ENCODE measurements at regions not wholly inside any gene's neighbourhood (a gene's known extent, or its start where the extent isn't known, plus 50 kb on each side); places are given as distances from the start of the nearest gene placed in this dataset.
"Not testable (repeated sequence)": the region's sequence is repeated elsewhere in the genome, so short reads cannot be mapped to it uniquely, and the experiment has no call there.

DNA sequence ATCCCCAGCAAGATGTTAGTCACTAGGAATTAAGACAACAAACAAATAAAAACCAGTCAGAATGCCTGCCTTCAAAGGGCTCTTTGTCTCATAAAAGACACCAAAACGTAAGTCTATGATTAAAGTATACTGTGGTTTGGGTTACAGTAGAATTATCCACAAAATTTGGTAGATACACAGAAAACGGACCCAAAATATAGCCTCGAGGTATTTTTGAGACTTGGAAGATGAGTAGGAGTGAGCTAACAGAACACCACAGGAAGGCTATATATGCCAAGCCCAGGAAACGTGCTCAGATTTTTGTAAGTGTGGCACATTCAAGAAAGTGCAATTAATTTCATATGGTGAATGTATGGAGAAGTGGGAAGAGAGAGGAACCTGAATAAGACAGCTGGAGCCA, 831.4 kb downstream of the CDH11 start:
- Histone ChIP-seq H3K4me2 (ENCODE audit: low read length) (no peak overlapping the region), H3K9ac (ENCODE audit: low read depth, low read length) (no peak overlapping the region), H3K9me3 (replicated peaks; ENCODE audit: low read length) (no peaks in the 10 kb centered on the region), H3K4me1 (ENCODE audit: control insufficient read depth, insufficient read depth, low read length) (no peaks in the 10 kb centered on the region), H3K36me3 (ENCODE audit: insufficient read depth, low read length) (no peaks in the 10 kb centered on the region), H3K4me3 (ENCODE audit: low read length) (no peak overlapping the region), H3K27me3 (ENCODE audit: control insufficient read depth, insufficient read depth, low read length) (no peaks in the 10 kb centered on the region)

GRCh38 chr16:64287655-64288528, 834.0 kb downstream of the CDH11 start:
- no peaks in the 10 kb centered on the region for H3K9me3 ChIP-seq (replicated peaks; ENCODE audit: low read length)
- no peaks in the 10 kb centered on the region for H3K36me3 ChIP-seq (ENCODE audit: insufficient read depth, low read length)
- no peak overlapping the region for H3K4me3 ChIP-seq (ENCODE audit: low read length)
- no peak overlapping the region for H3K4me2 ChIP-seq (ENCODE audit: low read length)
- H3K27me3 ChIP-seq (ENCODE audit: control insufficient read depth, insufficient read depth, low read length) = no peaks in the 10 kb centered on the region
- no peaks in the 10 kb centered on the region for H3K4me1 ChIP-seq (ENCODE audit: control insufficient read depth, insufficient read depth, low read length)
- H3K9ac ChIP-seq (ENCODE audit: low read depth, low read length) = no peak overlapping the region

DNA sequence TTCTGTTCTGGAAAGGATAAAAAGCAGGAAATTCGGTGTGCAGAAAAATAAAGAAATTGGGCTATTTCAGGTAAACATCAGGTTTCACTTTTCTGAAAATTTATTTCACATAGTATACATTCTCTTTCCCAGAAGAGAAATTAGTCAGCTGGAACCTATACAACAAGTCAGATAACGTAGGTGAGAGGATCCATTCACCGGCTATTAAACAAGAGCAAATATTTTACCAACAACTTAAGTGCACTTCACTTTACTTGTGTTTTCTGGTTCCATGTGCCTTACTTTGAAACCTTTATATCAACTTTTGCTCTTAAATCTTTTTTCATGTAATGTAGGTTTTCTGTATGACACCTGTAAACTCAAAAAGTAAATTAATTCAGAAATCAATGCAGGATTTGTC, 839.7 kb downstream of the CDH11 start:
- H3K27me3 ChIP-seq (ENCODE audit: control insufficient read depth, insufficient read depth, low read length) = no peaks in the 10 kb centered on the region
- H3K4me1 ChIP-seq (ENCODE audit: control insufficient read depth, insufficient read depth, low read length) = peaks cover 2% of the 10 kb centered on the region
- no peak overlapping the region for H3K4me3 ChIP-seq (ENCODE audit: low read length)
- H3K4me2 ChIP-seq (ENCODE audit: low read length) = no peak overlapping the region
- H3K9ac ChIP-seq (ENCODE audit: low read depth, low read length) = no peak overlapping the region
- H3K36me3 ChIP-seq (ENCODE audit: insufficient read depth, low read length) = no peaks in the 10 kb centered on the region
- H3K9me3 ChIP-seq (replicated peaks; ENCODE audit: low read length) = no peaks in the 10 kb centered on the region

- no peaks in the 10 kb centered on the region for H3K36me3 ChIP-seq (ENCODE audit: insufficient read depth, low read length)
- peaks cover 2% of the 10 kb centered on the region for H3K4me1 ChIP-seq (ENCODE audit: control insufficient read depth, insufficient read depth, low read length)
- no peak overlapping the region for H3K4me3 ChIP-seq (ENCODE audit: low read length)
- no peaks in the 10 kb centered on the region for H3K9me3 ChIP-seq (replicated peaks; ENCODE audit: low read length)
- H3K27me3 ChIP-seq (ENCODE audit: control insufficient read depth, insufficient read depth, low read length) = no peaks in the 10 kb centered on the region
- H3K4me2 ChIP-seq (ENCODE audit: low read length) = no peak overlapping the region
- H3K9ac ChIP-seq (ENCODE audit: low read depth, low read length) = no peak overlapping the region
These were observed 841.5 kb downstream of the CDH11 start for GRCh38 chr16:64280317-64280716.

GRCh38 chr16:64278196-64278595, 843.7 kb downstream of the CDH11 start:
- no peaks in the 10 kb centered on the region for H3K36me3 ChIP-seq (ENCODE audit: insufficient read depth, low read length)
- H3K27me3 ChIP-seq (ENCODE audit: control insufficient read depth, insufficient read depth, low read length) = no peaks in the 10 kb centered on the region
- H3K4me3 ChIP-seq (ENCODE audit: low read length) = no peak overlapping the region
- peaks cover 2% of the 10 kb centered on the region for H3K4me1 ChIP-seq (ENCODE audit: control insufficient read depth, insufficient read depth, low read length)
- no peaks in the 10 kb centered on the region for H3K9me3 ChIP-seq (replicated peaks; ENCODE audit: low read length)
- H3K9ac ChIP-seq (ENCODE audit: low read depth, low read length) = no peak overlapping the region
- H3K4me2 ChIP-seq (ENCODE audit: low read length) = no peak overlapping the region

DNA sequence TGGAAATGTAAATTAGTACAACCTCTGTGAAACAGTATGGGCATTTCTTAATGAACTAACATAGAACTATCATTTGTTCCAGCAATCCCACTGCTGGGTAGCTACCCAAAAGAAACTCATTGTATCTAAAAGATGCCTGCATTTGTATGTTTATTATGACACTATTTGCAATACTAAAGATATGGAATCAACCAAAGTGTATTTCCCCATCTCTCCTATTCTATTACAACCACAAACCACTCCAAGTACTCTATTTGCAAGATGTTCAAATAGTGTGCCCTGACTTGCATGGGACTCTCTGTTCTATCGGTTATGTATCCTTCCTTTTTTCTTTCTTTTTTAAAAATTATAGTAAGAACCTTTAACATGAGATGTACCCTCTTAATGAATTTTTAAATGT, 845.2 kb downstream of the CDH11 start:
- H3K27me3 ChIP-seq (ENCODE audit: control insufficient read depth, insufficient read depth, low read length) = no peaks in the 10 kb centered on the region
- H3K9ac ChIP-seq (ENCODE audit: low read depth, low read length) = no peak overlapping the region
- H3K4me2 ChIP-seq (ENCODE audit: low read length) = no peak overlapping the region
- peaks cover 2% of the 10 kb centered on the region for H3K4me1 ChIP-seq (ENCODE audit: control insufficient read depth, insufficient read depth, low read length)
- H3K9me3 ChIP-seq (replicated peaks; ENCODE audit: low read length) = no peaks in the 10 kb centered on the region
- H3K36me3 ChIP-seq (ENCODE audit: insufficient read depth, low read length) = no peaks in the 10 kb centered on the region
- H3K4me3 ChIP-seq (ENCODE audit: low read length) = no peak overlapping the region

- no peaks in the 10 kb centered on the region for H3K27me3 ChIP-seq (ENCODE audit: control insufficient read depth, insufficient read depth, low read length)
- no peak overlapping the region for H3K4me2 ChIP-seq (ENCODE audit: low read length)
These were observed 849.8 kb downstream of the CDH11 start for GRCh38 chr16:64272028-64272427.

GRCh38 chr16:64269756-64270155, 852.1 kb downstream of the CDH11 start:
- Histone ChIP-seq H3K4me1 (ENCODE audit: control insufficient read depth, insufficient read depth, low read length) (no peaks in the 10 kb centered on the region), H3K36me3 (ENCODE audit: insufficient read depth, low read length) (no peaks in the 10 kb centered on the region), H3K27me3 (ENCODE audit: control insufficient read depth, insufficient read depth, low read length) (no peaks in the 10 kb centered on the region), H3K9me3 (replicated peaks; ENCODE audit: low read length) (no peaks in the 10 kb centered on the region), H3K9ac (ENCODE audit: low read depth, low read length) (no peak overlapping the region), H3K4me2 (ENCODE audit: low read length) (no peak overlapping the region), H3K4me3 (ENCODE audit: low read length) (no peak overlapping the region)

More at GRCh38 chr16:64272028-64272427, 849.8 kb downstream of the CDH11 start:
- Histone ChIP-seq H3K4me1 (ENCODE audit: control insufficient read depth, insufficient read depth, low read length) (no peaks in the 10 kb centered on the region), H3K9me3 (replicated peaks; ENCODE audit: low read length) (no peaks in the 10 kb centered on the region), H3K4me3 (ENCODE audit: low read length) (no peak overlapping the region), H3K36me3 (ENCODE audit: insufficient read depth, low read length) (no peaks in the 10 kb centered on the region), H3K9ac (ENCODE audit: low read depth, low read length) (no peak overlapping the region)

GRCh38 chr16:64265756-64266155, 856.1 kb downstream of the CDH11 start:
- Histone ChIP-seq H3K9ac (ENCODE audit: low read depth, low read length) (no peak overlapping the region), H3K4me2 (ENCODE audit: low read length) (no peak overlapping the region), H3K36me3 (ENCODE audit: insufficient read depth, low read length) (no peaks in the 10 kb centered on the region), H3K27me3 (ENCODE audit: control insufficient read depth, insufficient read depth, low read length) (no peaks in the 10 kb centered on the region), H3K9me3 (replicated peaks; ENCODE audit: low read length) (no peaks in the 10 kb centered on the region), H3K4me3 (ENCODE audit: low read length) (no peak overlapping the region), H3K4me1 (ENCODE audit: control insufficient read depth, insufficient read depth, low read length) (no peaks in the 10 kb centered on the region)

DNA sequence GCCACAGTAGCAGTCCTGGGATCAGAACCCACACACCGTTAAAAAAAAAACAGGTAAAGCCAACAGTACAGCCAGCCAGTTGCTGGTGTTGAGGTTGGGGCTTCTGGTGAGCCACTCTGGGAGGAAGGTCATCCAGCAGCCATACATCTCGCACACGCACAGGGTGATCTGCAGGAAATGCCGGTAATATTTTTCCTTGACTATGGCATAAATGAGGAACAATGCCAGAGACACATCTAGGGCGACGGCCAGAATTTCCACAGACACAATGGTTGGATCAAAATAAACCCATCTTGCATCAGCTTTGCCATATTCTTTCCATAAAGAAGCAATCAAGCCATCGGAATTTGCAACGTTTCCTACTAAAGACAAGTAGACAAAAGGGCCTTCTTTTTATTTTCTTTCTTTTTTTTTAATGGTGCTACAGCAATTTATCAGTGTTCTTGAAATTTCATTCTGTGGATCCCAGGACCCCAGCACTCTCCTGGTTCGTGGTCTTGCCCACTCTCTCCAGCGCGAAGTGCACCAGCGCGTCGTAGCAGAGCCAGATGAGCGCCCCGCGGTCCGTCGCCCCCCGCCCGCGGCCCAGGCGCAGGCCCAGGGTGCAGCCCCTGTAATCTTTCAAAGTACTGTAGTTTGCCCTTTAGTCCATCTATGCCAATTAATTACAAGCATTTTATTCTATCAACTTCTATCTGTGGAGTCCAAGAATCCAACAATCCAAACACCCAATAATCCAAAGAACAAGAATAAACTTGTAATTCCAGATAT, 861.0 kb downstream of the CDH11 start:
- not testable (repeated sequence) for H3K4me1 ChIP-seq (ENCODE audit: control insufficient read depth, insufficient read depth, low read length); H3K4me2 ChIP-seq (ENCODE audit: low read length); H3K36me3 ChIP-seq (ENCODE audit: insufficient read depth, low read length); H3K27me3 ChIP-seq (ENCODE audit: control insufficient read depth, insufficient read depth, low read length); H3K9ac ChIP-seq (ENCODE audit: low read depth, low read length); H3K4me3 ChIP-seq (ENCODE audit: low read length); H3K9me3 ChIP-seq (replicated peaks; ENCODE audit: low read length)

DNA sequence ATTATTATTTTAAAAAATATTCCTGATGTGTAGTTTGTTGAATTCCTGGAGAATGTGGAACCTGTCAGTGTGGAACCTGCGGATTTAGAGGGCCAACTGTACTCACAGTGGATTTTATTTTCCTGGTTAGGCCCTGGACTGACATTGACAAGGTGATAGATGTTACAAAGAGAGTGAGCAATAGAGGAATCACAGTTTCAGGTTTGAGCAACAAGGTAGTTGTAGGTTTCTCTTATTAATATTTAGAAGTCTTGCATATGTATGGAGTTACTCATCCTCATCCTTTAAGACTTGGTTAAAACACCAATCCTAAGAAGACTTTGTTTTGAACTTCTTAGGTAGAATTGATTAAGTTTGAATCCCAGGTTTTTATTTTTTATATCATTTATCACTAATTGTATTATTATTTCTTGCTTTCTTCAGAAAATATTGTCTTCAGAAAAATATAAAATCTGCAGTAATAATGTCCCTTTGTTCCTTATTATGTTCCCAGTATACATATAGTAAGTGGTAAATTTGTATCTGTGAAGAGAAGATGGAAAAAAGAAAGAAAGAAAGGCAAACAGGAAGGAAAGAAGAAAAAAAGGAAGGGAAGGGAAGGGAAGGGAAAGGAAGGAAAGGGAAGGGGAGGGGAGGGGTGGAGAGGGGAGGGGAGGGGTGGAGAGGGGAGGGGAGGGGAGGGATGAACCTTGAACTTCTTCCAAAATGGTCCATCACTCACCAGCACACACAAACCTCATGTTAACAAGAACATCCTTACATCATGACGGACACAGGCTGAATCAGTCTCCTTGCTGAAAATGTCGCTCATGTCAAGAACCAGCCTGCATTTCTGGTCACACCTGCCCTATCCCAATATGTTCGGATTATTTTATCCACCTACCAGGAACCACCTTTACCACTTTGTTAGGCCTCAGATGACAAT, 867.2 kb downstream of the CDH11 start:
- no peak overlapping the region for H3K4me2 ChIP-seq (ENCODE audit: low read length)
- H3K9ac ChIP-seq (ENCODE audit: low read depth, low read length) = no peak overlapping the region
- peaks cover 11% of the 10 kb centered on the region for H3K4me1 ChIP-seq (ENCODE audit: control insufficient read depth, insufficient read depth, low read length)
- H3K9me3 ChIP-seq (replicated peaks; ENCODE audit: low read length) = no peaks in the 10 kb centered on the region
- no peaks in the 10 kb centered on the region for H3K36me3 ChIP-seq (ENCODE audit: insufficient read depth, low read length)
- no peak overlapping the region for H3K4me3 ChIP-seq (ENCODE audit: low read length)
- H3K27me3 ChIP-seq (ENCODE audit: control insufficient read depth, insufficient read depth, low read length) = no peaks in the 10 kb centered on the region
